ENCODE measurements at regions not wholly inside any gene's neighbourhood (a gene's known extent, or its start where the extent isn't known, plus 50 kb on each side); places are given as distances from the start of the nearest gene placed in this dataset.

DNA sequence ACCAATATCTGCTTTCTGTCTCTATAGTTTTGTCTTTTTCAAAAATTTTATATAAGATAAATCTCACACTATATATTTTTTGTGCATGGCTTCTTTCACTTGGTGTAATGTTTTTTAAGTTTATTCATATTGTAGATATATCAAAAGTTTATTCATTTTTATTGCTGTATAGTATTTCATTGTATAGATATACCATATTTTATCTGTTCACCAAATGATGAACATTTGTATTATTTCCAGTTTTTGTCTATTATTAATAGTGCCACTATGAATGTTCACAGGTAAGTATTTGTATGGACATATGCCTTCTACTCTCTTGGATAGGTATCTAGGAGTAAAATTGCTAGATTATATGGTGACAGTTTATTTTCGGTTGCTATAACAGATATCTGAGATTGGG is 289.5 kb upstream of the CITED2 start:
- Mint-ChIP-seq H3K27ac (no peak overlapping the region), H3K4me3 (no peak overlapping the region), H3K9me3 (peaks cover 5% of the 10 kb centered on the region), H3K36me3 (ENCODE audit: low read depth) (no peaks in the 10 kb centered on the region), H3K4me1 (ENCODE audit: low read depth) (no peaks in the 10 kb centered on the region), H3K27me3 (ENCODE audit: insufficient read depth) (peaks cover 2% of the 10 kb centered on the region)
- DNase-seq (ENCODE audit: low spot score): no peak
- intact Hi-C loops (cut with micrococcal nuclease): no loop called here

DNA sequence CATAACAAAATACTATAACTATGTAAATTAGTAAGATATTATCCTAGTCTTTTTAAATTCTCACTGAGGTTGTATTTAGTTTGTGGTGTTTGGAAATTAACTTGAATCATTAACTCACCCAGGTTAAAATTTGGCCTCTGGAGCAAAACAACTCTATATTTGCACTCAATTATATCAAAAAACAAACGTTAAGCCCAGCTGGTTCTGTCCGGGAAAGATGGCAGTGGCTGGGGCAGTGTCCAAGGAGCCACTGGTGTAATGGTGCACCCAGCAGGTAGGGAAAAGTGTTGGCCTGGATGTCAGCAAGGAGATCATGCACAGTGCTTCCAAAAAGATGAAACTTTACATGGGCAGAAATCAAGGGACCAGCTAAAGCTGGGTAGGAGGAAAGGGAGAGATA is 285.3 kb upstream of the CITED2 start:
- Mint-ChIP-seq H3K27ac (no peak overlapping the region), H3K27me3 (ENCODE audit: insufficient read depth) (no peaks in the 10 kb centered on the region)

DNA sequence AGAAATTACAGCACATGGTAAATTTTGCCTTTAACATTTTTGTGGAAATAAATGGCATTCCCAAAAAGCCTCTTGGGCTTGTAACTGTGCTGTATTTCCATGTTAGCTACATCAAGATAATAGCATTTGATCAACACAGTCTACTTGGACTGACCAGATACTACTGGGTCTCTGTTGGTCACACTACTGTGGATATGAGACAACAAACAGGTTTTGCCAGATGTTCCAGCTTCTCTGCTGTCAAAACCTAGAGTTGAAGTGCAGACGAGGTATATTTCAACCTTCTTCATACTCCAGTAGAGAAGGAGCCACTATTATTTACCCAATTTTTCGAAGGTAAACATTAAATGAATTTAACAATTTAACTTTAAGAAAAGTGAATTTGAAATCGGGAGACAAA is 284.7 kb upstream of the CITED2 start:
- no peaks in the 10 kb centered on the region for H3K4me1 Mint-ChIP-seq (ENCODE audit: low read depth)
- H3K27me3 Mint-ChIP-seq (ENCODE audit: insufficient read depth): no peaks in the 10 kb centered on the region
- H3K27ac Mint-ChIP-seq: no peak overlapping the region
- H3K4me3 Mint-ChIP-seq: no peak overlapping the region
- no peak for DNase-seq (ENCODE audit: low spot score)
- H3K36me3 Mint-ChIP-seq (ENCODE audit: low read depth): no peaks in the 10 kb centered on the region
- H3K9me3 Mint-ChIP-seq: no peaks in the 10 kb centered on the region
- intact Hi-C loops (cut with micrococcal nuclease): no loop called here

More for the DNA sequence above, 285.3 kb upstream of the CITED2 start:
- intact Hi-C loops (cut with micrococcal nuclease): no loop called here
- Mint-ChIP-seq H3K4me3 (no peak overlapping the region), H3K36me3 (ENCODE audit: low read depth) (no peaks in the 10 kb centered on the region), H3K4me1 (ENCODE audit: low read depth) (no peaks in the 10 kb centered on the region), H3K9me3 (no peaks in the 10 kb centered on the region)
- DNase-seq (ENCODE audit: low spot score): no peak

DNA sequence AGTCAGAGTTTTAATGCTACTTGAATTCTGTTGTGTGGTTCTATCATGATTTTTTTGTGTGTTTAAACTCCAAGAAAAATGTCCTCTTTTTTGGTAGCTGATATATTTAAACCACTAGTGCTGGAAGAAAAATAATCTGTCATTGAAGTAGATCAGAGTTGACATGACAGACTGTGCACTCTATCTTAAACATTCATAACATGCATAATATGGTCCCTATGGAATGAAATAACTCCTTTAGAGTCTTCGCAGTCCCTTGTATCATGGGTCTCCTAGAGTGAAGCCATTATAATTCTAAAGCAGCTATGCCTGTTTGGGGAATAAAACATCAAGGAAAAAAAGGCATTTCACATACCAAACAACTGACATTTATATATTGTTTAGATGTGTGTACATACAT is 282.7 kb upstream of the CITED2 start:
- Mint-ChIP-seq H3K4me1 (ENCODE audit: low read depth) (no peaks in the 10 kb centered on the region), H3K9me3 (no peaks in the 10 kb centered on the region), H3K27ac (no peak overlapping the region), H3K4me3 (no peak overlapping the region), H3K27me3 (ENCODE audit: insufficient read depth) (no peaks in the 10 kb centered on the region), H3K36me3 (ENCODE audit: low read depth) (no peaks in the 10 kb centered on the region)
- intact Hi-C loops (cut with micrococcal nuclease): no loop called here
- no peak for DNase-seq (ENCODE audit: low spot score)

DNA sequence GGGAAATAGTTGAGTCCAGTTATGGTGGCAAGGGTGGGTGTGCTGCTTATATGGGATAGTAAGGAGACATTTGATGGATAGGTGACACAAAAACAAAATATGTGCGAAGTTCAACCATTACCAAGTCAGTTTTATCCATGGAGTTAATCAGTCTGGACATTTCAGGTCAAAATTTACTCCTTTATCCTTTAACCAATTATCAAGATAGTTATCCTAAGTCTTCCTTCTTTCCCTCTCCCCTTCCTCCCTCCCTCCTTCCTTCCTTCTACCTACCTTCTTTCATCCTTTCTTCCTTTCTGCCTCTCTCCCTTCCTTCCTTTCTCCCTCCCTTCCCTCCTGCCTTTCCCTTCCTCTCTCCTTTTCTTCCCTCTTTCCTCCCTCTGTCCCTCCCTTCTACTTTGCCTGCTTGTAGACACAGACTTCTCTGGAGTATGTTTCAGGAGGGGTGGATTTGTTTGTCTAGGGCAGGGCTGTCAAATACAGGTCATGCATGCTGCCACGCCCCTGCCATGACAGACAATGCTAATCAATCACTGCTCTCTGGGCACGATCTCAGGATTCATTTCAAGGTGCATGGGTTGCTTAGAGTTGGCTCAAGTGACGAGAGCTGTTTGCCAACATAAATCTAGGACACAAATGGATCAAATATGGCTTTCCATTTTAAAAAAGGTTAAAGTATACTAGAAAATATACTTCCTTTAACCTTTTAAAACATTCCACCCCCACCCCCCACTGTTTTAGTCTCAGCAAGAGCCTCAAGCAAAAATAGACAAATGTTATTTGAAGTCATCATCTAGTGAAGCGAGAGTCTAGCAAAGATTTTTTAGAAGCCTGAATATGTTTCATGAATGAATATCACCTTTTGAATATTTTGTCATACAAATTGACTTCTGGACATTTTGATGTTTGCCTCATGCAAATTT is 281.6 kb upstream of the CITED2 start:
- no peak for DNase-seq (ENCODE audit: low spot score)
- intact Hi-C loops (cut with micrococcal nuclease): no loop called here
- H3K9me3 Mint-ChIP-seq: no peaks in the 10 kb centered on the region
- no peaks in the 10 kb centered on the region for H3K27me3 Mint-ChIP-seq (ENCODE audit: insufficient read depth)
- no peak overlapping the region for H3K27ac Mint-ChIP-seq
- no peaks in the 10 kb centered on the region for H3K4me1 Mint-ChIP-seq (ENCODE audit: low read depth)
- no peaks in the 10 kb centered on the region for H3K36me3 Mint-ChIP-seq (ENCODE audit: low read depth)
- no peak overlapping the region for H3K4me3 Mint-ChIP-seq

DNA sequence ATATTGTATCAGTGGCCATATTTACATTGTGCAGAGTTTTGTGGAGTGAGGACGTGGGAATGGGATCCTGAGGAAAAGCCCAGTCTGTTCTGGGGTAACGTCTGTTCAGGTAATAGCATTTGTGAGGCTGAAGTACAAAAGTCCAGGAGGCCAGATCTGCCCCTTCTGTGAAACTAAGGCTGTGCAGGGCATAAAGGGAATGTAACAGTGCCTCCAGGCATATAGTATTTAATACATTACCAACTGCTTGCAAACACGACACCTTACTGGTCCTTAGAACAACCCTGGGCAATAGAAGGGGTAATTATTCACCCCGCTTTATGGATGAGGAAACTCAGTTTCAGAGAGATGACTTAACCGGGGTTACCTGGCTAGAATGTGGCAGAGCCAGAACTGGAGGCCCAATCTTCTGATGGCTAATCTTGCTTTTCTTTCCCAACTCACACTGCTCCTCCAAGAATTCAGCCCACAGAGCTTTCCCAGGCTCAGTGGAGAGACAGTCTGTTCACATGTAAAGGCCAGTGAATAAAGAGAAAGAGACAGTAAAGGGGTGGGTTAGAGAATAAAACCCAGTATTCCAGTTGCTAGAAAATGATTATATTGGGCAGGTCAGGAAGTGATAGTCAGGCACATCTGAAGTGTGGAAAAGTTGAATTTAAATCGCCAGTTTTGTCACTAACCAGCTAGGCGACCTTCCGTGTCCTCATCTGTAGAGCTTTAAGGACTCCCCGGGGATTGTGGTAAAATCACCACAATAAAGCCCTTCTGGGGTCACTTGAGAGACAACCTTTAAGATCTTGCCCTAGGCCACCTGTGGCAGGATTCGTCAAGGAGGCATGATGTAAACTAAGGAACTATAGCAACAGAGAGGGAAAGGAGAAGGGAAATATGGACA is 280.7 kb upstream of the CITED2 start:
- Mint-ChIP-seq H3K27me3 (ENCODE audit: insufficient read depth) (no peaks in the 10 kb centered on the region), H3K4me1 (ENCODE audit: low read depth) (no peaks in the 10 kb centered on the region), H3K9me3 (no peaks in the 10 kb centered on the region), H3K27ac (no peak overlapping the region), H3K4me3 (no peak overlapping the region), H3K36me3 (ENCODE audit: low read depth) (no peaks in the 10 kb centered on the region)
- no peak for DNase-seq (ENCODE audit: low spot score)
- intact Hi-C loops (cut with micrococcal nuclease): no loop called here

DNA sequence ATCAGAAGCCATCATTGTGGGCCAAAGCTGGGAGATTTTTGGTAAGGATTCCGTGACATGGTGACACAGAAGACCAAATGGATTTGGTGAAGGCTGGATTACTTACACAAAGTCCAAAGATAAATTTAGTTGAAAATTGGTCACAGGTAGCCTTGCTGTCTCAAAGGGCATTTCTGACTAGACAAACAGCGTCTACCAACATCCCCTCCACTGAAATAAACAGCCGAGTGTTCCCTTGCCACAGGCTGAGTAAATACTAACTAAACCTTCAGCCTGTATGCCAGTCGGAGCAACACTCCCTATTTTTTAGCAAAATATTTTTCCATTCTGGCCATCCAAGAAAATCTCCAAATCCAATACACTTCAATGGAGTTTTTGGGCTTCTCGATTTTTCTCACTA is 279.9 kb upstream of the CITED2 start:
- DNase-seq (ENCODE audit: low spot score): no peak
- no peaks in the 10 kb centered on the region for H3K4me1 Mint-ChIP-seq (ENCODE audit: low read depth)
- no peak overlapping the region for H3K27ac Mint-ChIP-seq
- no peak overlapping the region for H3K4me3 Mint-ChIP-seq
- H3K36me3 Mint-ChIP-seq (ENCODE audit: low read depth): no peaks in the 10 kb centered on the region
- intact Hi-C loops (cut with micrococcal nuclease): no loop called here
- no peaks in the 10 kb centered on the region for H3K9me3 Mint-ChIP-seq
- H3K27me3 Mint-ChIP-seq (ENCODE audit: insufficient read depth): no peaks in the 10 kb centered on the region

DNA sequence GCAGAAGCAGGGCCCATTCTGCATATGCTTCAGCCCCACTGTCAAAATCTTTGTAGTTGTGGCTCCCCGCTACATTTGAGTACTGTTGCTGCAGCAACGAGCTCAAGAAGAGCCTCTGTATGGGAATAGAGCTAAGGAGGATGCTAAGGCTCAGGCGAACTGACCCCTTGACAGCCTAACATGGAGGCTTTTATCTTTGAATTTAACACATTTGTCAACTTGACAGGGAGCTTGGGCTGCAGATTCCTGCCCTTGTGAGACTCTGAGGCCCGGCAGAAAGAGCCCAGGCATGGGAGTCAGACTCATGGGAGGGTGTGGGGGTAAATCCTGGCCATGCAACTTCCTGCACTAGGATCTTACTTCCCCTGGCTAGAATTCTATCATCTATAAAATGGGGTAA is 278.7 kb upstream of the CITED2 start:
- Mint-ChIP-seq H3K4me3 (no peak overlapping the region), H3K27me3 (ENCODE audit: insufficient read depth) (no peaks in the 10 kb centered on the region)

DNA sequence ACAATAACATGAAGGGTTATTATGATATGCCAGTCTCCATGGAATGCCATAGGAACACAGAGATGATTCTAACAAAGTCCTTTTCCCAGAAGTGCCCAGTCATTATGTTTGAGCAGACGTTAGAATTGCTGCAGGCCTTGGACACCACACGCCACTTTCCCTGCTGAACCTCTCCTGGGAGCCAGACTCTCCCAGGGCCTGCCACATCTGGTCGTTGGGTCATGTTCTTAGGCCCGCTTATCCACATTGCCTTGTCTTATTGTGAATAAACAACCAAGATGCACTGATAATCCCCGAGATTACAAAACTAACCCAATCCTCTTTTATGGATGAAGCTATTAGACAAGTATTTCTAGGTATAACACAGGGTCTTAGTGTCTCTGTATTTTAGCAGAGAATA is 276.5 kb upstream of the CITED2 start:
- no peaks in the 10 kb centered on the region for H3K36me3 Mint-ChIP-seq (ENCODE audit: low read depth)
- no peak overlapping the region for H3K27ac Mint-ChIP-seq
- no peak overlapping the region for H3K4me3 Mint-ChIP-seq
- no peaks in the 10 kb centered on the region for H3K4me1 Mint-ChIP-seq (ENCODE audit: low read depth)
- intact Hi-C loops (cut with micrococcal nuclease): no loop called here
- H3K27me3 Mint-ChIP-seq (ENCODE audit: insufficient read depth): no peaks in the 10 kb centered on the region
- no peak for DNase-seq (ENCODE audit: low spot score)
- no peaks in the 10 kb centered on the region for H3K9me3 Mint-ChIP-seq

More for the DNA sequence above, 278.7 kb upstream of the CITED2 start:
- intact Hi-C loops (cut with micrococcal nuclease): no loop called here
- H3K9me3 Mint-ChIP-seq: no peaks in the 10 kb centered on the region
- H3K4me1 Mint-ChIP-seq (ENCODE audit: low read depth): no peaks in the 10 kb centered on the region
- H3K36me3 Mint-ChIP-seq (ENCODE audit: low read depth): no peaks in the 10 kb centered on the region
- H3K27ac Mint-ChIP-seq: no peak overlapping the region
- no peak for DNase-seq (ENCODE audit: low spot score)

DNA sequence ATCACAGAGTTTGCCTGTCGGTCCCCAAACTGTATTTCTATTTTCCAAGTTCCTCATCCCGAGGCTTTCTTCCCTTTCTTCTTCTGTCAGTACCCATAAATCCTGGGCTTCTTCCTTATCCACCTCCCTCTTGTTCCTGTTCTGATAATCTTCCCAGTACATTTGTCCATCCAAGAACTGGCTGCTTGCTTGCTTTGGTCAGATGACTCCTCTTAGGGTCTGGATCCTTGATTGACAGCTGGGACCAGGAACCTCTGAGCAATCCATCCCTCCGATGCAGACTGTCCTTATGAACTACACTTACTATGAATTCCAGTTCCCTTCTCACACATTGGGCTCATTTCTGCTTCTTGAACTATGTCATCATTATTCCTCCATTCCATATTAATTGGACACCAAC is 275.3 kb upstream of the CITED2 start:
- Mint-ChIP-seq H3K9me3 (no peaks in the 10 kb centered on the region), H3K4me3 (no peak overlapping the region)
- intact Hi-C loops (cut with micrococcal nuclease): no loop called here

DNA sequence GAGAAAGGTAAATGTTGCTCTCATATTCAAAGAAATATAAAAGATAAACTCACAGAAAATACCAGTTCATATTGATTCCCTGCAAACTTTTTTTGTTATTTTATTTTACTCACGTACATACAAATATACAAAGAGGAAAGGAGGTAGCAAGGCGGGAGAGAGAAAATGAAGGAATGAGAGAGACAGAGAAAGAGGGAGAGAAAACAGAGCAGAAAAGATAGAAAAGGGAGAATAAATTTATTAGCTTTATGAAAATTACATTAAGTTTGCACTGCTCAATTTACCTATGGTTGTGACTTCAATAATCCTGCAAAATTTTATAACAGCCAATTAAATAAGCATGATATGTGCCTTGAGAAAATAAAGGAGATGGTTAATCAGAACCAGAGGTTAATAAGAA is 274.7 kb upstream of the CITED2 start:
- DNase-seq (ENCODE audit: low spot score): no peak
- Mint-ChIP-seq H3K9me3 (no peaks in the 10 kb centered on the region), H3K4me3 (no peak overlapping the region), H3K27ac (no peak overlapping the region), H3K27me3 (ENCODE audit: insufficient read depth) (peaks cover 1% of the 10 kb centered on the region), H3K4me1 (ENCODE audit: low read depth) (no peaks in the 10 kb centered on the region), H3K36me3 (ENCODE audit: low read depth) (no peaks in the 10 kb centered on the region)
- intact Hi-C loops (cut with micrococcal nuclease): no loop called here

More for the DNA sequence above, 275.3 kb upstream of the CITED2 start:
- no peak for DNase-seq (ENCODE audit: low spot score)
- Mint-ChIP-seq H3K4me1 (ENCODE audit: low read depth) (no peaks in the 10 kb centered on the region), H3K27me3 (ENCODE audit: insufficient read depth) (no peaks in the 10 kb centered on the region), H3K36me3 (ENCODE audit: low read depth) (no peaks in the 10 kb centered on the region), H3K27ac (no peak overlapping the region)

DNA sequence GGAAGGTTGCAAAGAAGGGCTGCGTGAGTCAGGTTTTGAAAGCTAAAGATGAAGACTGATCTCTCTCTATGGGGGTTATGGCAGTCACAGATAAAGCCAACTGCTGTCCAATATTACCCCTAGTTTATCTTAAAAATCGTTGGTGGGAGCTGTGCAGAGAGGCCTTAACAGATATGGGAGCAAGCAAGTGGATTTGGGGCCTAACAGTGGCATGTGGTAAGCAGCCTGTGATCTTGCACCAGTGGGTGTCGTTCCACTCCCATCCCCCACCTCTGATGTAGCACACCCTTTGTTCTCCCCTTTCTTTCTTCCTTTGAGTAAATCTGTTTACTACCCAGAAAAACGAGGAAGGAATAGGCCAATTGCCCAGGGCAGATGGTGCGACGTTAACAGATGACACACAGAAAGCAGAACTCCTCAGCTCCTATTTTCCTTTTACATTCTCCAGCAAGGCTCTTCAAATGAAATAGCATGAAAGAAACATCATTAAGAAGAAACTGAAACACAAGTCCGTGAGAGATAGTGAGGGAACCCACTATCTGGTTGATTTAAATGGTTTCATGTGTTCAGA is 274.1 kb upstream of the CITED2 start:
- Mint-ChIP-seq H3K4me1 (ENCODE audit: low read depth) (no peaks in the 10 kb centered on the region), H3K4me3 (no peak overlapping the region), H3K36me3 (ENCODE audit: low read depth) (no peaks in the 10 kb centered on the region), H3K27me3 (ENCODE audit: insufficient read depth) (peaks cover 3% of the 10 kb centered on the region), H3K9me3 (no peaks in the 10 kb centered on the region), H3K27ac (no peak overlapping the region)
- DNase-seq (ENCODE audit: low spot score): no peak
- intact Hi-C loops (cut with micrococcal nuclease): no loop called here

DNA sequence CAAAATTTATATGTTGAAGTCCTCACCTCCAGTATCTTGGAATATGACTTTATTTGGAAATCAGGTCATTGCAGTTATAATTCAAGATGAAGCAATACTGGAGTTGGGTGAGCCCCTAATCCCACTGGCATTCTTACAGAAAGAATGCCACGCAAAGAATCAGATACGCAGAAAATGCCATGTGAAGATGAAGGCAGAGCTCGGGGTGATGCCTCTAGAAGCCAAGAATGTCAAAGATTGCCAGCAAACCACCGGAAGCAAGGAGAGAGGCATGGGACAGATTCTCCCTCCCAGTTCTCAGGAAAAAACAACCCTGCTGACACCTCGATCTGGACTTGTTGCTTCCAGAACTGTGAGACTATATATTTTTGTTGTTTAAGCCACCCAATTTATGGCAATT is 273.4 kb upstream of the CITED2 start:
- DNase-seq (ENCODE audit: low spot score): no peak
- no peaks in the 10 kb centered on the region for H3K9me3 Mint-ChIP-seq
- peaks cover 3% of the 10 kb centered on the region for H3K27me3 Mint-ChIP-seq (ENCODE audit: insufficient read depth)
- intact Hi-C loops (cut with micrococcal nuclease): no loop called here
- H3K36me3 Mint-ChIP-seq (ENCODE audit: low read depth): no peaks in the 10 kb centered on the region
- H3K27ac Mint-ChIP-seq: no peak overlapping the region
- no peak overlapping the region for H3K4me3 Mint-ChIP-seq
- H3K4me1 Mint-ChIP-seq (ENCODE audit: low read depth): no peaks in the 10 kb centered on the region

All from activated T-helper 1 cell treated with anti-CD3 and anti-CD28 coated beads, Interleukin-12 subunit alpha, Interleukin-12 subunit beta, Interleukin-2, Interleukin-4 antibody, amounts not matched to agents 30 ng/mL and 10 ng/mL and 1 ng/mL, durations not matched to agents 14 hours and 24 hours and 36 hours (primary cell).